Activated CD8-positive, alpha-beta memory T cell treated with anti-CD3 and anti-CD28 coated beads, Interleukin-2, amount 50 U/mL, for 1 hour (primary cell): ENCODE measurements at regions not wholly inside any gene's neighbourhood (a gene's known extent, or its start where the extent isn't known, plus 50 kb on each side); places are given as distances from the start of the nearest gene placed in this dataset.
"Not testable (repeated sequence)": the region's sequence is repeated elsewhere in the genome, so short reads cannot be mapped to it uniquely, and the experiment has no call there.

Experiments
- DNase-seq: peaks from one replicate; pipeline ENCODE4 v3.0.0-alpha.2; 2020; ENCODE audit errors: extremely low read depth

DNA sequence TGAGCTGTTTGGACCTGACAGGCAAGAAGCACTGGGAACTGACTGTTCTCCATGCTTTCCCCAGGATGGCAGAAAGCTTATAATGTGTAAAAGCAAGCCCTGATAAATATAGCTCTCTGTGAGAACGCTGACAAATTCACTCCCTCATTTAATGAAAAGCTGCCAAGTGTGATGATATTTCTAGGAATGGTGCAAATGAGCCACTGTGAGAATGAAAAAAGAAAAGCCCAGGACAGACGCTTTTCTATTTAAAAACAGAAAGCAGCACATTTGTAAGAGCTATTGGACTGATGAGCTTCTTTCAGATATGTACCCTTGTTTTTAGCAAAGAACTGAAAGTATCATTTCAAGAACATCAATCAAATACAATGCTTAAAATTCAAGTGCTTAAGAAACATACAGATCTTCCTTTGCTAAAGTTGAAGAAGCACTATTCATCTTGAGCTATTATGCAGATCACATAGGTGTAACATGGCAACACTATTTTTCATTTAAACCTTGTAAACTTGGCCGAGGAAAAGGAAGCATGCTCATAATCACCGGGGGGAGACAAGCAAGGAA is 842.6 kb upstream of the ACO1 start:
- DNase-seq, result no peak

DNA sequence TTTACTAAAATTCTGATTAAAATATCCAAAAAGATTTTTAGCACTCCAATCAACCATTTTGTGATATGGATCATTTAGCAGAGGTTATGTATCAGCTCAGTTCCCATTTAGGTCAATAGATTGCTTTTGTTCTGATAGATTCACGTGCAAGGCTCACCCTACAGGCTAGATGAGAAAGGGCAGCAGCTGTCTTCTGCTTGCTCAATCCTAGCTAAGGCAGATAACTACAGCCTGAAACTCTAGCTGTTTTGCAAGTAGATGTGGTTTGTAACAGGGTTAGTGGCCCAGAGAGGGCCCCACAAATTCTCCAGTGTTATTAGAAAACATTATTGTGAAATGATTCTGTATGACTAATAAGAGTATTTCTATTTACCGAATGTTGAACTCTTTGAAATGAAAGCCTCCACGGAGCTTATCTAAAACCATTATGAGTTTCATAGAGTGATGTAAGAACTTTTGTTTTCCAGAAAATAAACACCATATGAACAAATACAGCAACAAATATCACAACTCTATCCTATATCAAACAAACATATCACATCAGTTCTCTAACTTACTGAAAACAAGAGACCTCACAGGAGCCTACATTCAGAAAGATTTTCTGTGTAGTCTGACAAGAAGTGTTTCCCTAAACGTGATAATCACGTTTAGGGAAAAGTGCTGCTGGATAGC is 841.9 kb upstream of the ACO1 start:
- no peak for DNase-seq

DNA sequence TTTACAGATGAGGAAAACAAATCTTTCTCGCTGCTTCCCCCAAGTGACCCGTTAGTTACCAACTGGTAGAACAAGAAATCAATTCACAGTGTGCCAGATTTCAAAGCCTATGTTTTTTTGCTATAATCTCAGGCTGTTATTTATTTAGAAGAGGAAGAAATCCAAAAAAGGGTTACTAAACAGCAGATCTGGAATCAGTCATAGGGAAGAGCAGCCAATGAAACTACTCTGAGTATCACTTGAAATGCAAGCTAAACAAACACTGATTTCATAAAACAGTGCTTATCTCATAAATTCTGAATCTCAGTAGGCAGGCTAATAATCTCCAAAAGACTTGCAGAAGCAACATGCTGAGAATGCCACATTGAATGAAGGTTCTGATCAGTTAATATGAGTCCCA is 829.5 kb upstream of the ACO1 start:
- no peak for DNase-seq

DNA sequence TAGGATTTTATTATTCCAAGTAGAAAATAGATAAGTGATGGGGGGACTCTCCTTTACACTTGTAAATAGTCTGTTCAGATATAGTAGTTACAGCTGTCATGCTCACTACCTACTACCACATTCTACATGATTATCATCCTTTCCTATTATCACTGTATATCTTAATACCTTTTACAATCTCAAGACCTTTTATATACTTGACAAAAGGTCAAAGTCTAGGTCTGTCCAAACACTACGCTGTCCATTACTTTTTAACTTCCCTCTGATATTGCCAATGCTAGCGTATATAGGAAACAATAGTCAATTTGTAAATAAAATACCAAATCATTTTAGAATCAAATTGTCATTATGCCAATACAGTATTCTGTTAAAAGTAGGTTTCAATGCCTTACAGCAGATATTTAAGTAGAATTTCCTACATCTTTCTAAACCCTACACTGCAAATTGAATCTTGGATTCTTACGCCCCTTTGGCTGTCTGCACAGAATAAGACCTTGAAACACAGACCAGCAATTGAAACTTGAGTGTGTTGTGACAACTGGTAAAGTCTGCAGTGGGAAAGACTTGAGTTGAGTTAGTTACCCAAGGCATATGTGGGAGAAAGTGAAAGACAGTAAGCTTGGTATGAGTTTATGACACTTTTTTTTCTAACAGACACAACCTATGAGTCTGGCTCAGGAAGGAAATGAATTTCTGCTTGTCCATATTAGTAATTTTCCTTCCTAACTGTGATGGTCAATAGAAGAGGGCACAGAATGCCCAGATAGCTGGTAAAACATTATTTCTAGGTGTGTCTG is 827.6 kb upstream of the ACO1 start:
- DNase-seq, result no peak

DNA sequence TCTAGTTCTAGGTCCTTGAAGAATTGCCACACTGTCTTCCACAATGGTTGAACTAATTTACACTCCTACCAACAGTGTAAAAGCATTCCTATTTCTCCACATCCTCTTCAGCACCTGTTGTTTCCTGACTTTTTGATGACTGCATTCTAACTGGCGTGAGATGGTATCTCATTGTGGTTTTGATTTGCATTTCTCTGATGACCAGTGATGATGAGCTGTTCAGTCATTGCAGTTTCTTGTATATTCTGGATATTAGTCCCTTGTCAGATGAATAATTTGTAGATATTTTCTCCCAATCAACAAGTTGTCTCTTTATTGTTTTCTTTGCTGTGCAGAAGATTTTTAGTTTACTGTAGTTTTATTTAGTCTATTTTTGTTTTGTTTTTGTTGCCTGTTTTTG is 812.3 kb upstream of the ACO1 start:
- not testable (repeated sequence) for DNase-seq

DNA sequence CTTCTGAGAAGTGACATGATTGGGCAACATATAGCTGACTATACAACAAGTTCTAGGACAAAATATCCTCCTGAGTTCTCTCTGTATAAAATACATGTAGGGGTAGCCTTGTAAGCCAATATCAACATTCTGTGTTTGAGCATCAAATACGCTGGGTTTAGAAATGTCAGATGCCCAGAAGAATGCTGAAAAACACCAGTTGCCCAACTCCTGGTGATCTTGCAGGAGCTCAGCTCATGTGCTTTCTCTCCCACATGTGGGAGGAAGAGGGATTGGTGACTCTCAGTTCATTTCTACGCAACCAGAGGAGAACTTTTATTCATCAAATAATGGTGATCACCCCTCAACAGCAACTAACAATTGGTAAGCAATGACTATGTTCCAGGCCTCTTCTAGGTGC is 810.9 kb upstream of the ACO1 start:
- no peak for DNase-seq

DNA sequence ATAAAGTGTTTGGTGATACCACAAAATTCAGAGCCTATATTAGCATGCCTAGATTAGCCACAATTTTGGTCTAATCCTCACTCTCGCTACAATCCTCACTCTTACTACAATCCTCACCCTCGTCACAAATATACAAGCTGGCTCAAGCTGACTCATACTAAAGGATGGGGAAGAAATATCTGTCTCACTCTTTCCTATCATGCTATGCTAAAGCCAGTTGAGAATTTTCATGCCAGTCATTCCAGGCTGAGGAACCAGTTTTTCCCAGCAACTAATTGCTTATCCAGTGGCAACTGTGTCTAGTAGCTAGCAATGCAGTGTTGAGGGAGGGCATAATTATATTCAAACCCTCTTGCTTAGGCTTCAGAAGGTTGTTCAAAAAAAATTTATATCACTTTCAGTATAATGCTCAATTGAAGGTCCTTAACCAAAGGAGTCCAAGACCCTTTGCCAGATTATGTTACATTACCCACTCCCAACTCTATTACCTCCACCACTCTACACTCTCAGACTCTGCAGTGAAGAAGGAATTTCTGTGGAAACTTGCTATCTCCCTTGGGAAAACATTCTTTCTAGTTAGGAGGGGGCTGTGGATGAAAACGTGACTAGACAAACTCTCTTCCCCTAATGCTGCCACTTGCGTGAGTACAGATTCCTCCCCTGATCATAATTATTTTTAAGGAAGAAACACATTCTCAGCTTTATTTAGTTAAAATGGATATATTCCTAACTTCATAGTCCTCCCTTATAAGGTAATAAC is 810.3 kb upstream of the ACO1 start:
- DNase-seq, result no peak

DNA sequence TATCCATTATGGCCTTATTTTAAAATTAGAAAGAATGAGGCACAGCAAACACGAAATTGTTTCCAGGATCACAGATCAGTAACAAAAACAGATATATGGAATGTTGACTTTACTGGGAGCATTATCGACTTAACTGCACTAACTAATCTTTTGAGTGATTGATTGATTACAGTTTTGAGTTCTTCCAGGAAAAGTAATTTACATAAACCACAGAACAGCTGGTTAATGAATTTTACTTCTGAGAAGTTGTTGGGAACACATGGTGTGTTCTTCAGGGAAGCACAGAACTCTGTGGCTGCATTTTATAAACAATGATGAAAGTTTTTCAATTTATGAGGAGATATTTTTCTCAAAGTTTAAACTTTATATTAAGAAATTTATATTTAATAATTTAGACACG is 802.4 kb upstream of the ACO1 start:
- DNase-seq, result no peak

DNA sequence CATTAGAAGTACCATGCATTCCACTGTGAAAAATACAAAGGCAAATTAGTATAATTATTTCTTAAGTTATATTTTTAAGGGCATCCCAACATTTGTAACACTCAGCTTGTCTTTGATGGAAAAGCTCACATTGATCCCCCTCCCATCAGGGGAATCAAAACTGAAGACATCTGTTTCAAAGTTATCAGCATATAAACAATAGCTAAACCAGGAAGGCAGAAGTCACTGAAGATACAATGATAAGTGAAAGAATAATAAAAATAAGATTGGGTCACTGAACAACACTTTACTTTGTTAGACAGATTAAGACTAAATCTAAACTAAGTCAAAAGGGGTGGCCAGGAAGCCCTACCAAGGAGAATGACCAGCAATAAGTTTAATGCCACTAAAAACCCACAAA is 801.9 kb upstream of the ACO1 start:
- no peak for DNase-seq

DNA sequence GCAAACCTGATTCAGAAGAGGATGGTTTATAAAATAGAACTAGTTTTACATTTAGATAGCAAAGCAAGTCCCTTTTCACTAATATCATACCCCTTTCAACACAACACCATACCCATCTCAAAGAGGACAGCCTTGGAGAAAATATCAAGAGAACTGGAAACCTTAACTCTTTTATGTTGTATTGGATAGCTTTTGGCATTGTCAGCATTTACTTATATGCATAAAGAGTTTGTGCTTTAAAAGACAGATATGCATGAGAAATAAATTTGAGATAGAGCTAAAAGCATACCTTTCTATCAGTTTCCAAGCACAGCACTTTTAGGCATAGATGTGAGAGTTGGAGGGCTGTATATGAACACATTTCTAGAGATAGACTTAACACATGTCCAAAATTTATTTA is 799.3 kb upstream of the ACO1 start:
- no peak for DNase-seq

DNA sequence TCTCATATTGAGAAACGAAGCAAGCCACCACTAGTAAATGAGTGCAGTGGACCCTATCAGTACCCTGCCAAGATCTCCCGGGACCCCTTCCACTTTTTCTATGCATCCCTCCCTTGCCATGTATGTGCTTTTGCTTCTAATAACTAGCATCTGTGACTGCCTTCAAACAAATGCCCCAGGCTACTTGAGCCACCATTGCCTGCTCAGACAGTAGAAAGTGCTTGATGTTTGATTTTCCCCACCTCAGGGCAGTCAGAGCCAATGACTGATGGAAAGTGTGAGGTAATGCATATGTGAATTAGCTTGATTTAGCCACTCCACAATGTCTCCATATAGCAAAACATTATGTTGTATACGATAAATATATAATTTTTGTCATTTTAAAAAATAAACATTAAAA is 797.3 kb upstream of the ACO1 start:
- no peak for DNase-seq

DNA sequence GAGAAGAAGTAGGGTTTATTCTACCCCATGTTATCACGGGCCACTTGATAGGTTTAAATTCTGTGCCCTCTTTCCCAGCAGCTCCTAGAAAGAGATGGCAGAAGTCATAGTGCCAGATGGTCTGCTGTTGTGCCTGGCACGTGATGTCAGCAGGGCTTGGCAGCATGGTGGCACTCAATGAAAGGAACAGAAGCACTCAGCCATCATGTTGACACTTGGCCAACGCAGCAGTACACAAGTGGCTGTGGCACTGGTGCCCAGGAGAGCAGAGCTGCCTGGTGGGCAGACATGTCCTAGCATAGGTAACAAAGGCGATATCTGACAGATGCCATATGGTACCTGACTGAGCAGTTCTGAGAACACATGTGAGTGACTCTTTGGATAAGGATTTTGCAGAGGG is 796.4 kb upstream of the ACO1 start:
- no peak for DNase-seq

DNA sequence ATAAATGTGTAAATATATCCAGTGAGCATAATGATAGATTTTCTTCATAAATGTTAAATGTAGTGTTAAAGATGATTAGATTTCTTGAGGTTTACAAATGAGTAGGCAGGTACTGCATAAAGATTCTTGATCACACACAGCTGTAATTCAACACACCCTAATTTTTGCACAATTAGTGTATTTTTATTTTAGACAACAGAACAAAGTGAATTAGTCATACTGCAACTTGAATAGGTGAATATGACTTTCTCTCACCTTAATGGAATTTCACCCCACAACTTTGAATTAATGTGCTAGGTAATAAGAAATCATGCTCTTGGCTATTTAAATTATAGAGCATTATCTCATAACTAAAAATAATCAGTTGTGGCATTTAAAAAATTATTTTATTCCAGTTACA is 795.7 kb upstream of the ACO1 start:
- DNase-seq, result no peak

DNA sequence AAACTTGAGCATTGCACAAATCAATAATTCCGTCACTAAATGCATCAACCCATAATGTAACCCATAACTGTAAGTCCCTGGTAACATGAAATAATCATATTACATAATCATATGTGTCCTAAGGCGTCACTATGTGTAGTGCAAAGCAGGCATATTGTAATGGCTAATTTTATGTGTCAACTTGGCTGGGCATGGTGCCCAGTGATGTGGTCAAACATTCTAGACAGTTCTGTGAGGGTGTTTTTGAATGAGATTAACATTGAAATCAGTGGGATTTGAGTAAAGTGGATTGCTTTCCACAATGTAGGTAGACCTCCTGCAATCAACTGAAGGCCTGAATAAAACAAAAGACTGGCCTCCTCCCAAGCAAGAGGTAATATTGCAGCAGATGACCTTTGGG is 794.4 kb upstream of the ACO1 start:
- no peak for DNase-seq

DNA sequence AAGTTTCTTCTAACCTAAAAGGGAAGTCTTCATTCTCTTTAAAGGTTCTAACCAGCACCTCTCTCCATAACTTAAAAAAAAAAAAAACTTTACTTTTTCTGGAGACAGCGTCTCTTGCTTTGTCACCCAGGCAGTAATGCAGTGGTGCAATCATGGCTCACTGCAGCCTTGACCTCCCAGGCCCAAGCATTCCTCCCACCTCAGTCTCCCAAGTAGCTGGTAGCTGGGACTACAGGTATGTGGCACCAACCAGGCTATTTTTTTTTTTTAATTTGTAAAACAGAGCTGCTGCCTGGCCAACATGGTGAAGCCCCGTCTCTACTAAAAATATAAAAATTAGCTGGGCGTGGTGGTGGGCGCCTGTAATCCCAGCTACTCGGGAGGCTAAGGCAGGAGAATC is 787.4 kb upstream of the ACO1 start:
- DNase-seq, result not testable (repeated sequence)

DNA sequence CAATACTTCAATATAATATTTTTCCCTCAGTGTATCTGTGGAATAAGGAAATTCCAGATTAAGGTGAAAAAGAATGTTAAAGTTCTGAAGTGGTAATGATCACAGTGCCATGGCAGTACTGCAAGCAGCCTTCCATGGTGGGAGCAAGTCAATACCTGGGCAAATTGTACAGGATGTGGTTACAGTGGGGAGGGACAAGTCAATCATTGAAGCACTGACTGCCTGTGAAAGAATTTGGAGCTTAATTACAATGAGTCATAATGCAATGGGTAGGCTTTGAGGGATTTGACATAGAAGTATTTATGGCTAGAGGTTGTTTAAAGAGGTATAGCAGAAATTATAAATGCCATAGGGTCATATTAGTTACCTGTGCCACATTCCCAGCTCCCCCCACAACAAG is 786.5 kb upstream of the ACO1 start:
- no peak for DNase-seq

DNA sequence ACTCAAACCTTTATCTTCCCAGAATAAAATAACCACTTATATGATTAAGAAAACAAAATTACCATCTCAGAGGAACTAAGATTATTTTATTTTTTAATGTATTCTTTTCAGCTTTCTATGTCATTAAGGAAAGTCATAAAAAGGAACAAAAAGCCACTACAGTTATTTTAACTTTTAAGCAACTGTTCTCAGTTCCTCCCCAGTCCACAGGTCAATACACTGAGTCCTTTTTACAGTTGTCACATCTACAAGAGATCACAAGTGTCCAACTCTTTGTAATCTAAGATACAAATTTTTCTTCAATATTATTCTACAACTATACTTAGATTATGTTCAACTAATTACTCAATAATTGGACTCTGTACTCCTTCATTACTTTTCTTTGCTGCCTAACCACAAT is 782.8 kb upstream of the ACO1 start:
- DNase-seq, result no peak

DNA sequence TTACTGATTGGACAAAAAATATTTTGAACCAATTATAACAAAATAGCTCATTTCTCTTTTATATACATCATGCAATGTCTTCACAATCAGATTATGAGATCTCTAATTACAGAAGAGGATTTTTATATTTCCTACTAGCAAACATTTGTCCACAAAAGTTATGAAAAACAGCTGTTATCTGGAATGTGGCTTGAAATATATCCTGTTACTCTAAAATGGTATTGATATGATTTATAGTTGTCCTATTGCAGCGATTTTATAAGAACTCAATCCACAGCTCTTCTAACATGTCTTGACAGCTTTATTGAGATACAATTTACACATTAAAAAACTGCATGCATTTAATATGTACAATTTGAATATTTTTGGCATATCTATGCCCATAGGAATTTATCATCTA is 779.9 kb upstream of the ACO1 start:
- DNase-seq, result no peak

DNA sequence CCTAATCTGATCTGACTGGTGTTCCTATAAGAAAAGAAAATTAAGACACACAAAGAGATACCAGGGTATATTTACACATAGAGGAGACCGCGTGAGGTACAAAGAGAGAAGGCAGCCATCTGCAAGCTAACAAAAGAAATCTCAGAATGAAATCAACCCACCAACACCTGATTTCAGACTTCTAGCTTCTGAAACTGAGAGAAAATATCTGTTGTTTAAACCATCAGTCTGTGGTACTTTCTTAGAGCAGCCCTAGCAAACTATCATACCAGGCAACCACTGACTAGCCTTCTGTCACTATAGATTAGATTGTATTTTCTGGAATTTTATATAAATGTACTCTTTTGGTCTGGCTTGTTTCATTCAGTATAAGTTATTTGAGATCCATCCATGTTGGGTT is 779.3 kb upstream of the ACO1 start:
- DNase-seq, result no peak

DNA sequence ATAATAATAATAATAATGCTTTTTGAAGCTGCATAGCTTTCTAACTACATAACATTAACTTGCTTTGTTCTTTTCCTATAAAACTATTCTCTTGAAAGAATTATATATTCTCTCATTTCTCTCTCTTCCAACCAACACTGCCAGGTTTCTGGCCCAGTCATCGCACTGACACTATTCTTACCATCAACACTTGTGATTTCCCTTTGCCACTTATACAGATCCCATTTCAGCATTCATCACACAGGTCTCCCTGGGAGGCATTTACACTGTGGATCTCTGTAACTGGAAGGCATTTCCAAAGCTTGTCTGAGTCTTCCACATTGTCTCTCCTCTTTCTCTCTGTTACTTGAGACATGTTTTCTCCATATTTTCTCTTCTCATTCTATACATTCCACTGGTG is 777.8 kb upstream of the ACO1 start:
- DNase-seq, result no peak

DNA sequence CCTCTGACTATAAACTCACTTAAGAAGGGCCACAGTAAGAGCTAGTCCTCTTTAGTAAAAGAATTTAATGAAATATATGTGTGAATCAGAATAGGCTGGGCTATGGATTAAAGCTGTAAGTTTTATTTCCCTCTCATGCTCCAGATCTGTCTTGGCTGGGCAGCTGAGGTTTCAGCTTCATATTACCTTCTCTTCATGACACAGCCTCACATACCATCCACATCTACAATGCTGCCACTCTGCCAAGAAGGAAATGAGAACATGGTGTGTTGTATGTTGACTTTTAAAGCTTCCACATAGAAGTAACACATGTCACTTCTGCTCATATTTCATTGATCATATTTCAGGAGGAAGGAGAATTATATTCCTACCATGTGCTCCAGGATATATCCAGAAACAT is 776.0 kb upstream of the ACO1 start:
- no peak for DNase-seq

DNA sequence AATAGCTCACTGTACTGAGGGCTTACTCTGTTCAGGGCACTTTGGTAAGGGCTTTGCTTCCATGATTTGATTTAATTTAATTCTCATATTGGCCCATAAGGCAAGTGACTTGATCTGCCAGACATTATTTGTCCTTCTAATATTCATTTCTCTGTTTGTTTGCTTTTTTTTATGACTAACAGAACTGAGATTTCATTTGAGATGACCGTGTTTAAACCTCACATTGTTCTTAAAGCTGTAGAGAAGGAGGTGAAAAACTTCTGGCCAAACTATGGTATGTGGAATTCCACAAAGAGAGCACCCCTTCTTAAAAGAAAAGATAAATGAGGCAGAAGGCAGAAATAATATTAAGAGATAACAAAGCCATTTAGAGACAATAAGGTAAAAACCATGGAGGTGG is 775.6 kb upstream of the ACO1 start:
- DNase-seq, result no peak
